Activated CD4-positive, alpha-beta T cell treated with anti-CD3 and anti-CD28 coated beads, Interleukin-2, amount 50 U/mL, for 1 hour (primary cell): ENCODE measurements at regions not wholly inside any gene's neighbourhood (a gene's known extent, or its start where the extent isn't known, plus 50 kb on each side); places are given as distances from the start of the nearest gene placed in this dataset.
"Not testable (repeated sequence)": the region's sequence is repeated elsewhere in the genome, so short reads cannot be mapped to it uniquely, and the experiment has no call there.

Experiments
- DNase-seq: peaks from one replicate; pipeline ENCODE4 v3.0.0-alpha.2; 2020

DNA sequence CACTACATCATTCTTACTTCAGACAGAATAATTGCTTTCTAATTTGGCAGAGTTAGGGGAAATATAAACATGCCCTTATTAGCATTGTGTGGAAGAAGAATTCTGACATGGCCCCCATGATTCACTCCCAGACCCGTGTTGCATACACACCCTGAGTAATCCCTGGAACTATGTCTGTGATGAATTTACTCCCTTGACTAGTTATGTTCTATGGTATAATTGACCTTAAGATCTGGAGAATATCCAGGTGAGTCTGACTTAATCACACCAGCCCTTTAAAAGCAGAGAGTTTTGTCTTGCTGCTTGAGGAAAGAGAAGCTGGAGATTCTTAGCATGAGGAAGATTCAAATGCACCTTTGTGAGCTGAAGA lies 262.9 kb downstream of the SOX4 start:
- no peak for DNase-seq

GRCh38 chr6:21856844-21857243 lies 263.3 kb downstream of the SOX4 start:
- DNase-seq, result no peak

GRCh38 chr6:21858076-21858475 lies 264.5 kb downstream of the SOX4 start:
- no peak for DNase-seq

- DNase-seq, result no peak
These were observed 265.7 kb downstream of the SOX4 start for GRCh38 chr6:21859193-21859735.

- DNase-seq, result no peak
These were observed 268.4 kb downstream of the SOX4 start for GRCh38 chr6:21861942-21862341.

GRCh38 chr6:21864206-21864605 lies 270.7 kb downstream of the SOX4 start:
- DNase-seq, result no peak

DNA sequence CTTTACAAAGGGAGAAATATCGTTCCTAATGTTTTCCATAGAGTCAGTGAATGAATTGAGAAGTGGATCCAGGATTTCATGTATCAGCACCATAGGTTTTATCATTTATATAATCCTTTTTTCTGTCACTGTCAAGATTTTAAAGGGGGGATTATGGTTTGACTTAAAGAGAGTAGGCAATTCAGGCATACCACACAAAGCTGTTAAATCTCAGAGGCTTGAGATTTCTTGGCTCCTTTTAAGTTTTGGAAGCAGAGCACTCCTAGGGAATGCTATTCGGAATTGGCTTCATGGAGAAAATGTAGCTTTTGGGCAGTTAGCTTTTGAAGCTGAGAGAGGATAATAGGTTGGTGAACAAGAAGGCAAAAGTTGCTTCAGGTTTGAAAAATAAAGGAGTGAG lies 274.7 kb downstream of the SOX4 start:
- no peak for DNase-seq

DNA sequence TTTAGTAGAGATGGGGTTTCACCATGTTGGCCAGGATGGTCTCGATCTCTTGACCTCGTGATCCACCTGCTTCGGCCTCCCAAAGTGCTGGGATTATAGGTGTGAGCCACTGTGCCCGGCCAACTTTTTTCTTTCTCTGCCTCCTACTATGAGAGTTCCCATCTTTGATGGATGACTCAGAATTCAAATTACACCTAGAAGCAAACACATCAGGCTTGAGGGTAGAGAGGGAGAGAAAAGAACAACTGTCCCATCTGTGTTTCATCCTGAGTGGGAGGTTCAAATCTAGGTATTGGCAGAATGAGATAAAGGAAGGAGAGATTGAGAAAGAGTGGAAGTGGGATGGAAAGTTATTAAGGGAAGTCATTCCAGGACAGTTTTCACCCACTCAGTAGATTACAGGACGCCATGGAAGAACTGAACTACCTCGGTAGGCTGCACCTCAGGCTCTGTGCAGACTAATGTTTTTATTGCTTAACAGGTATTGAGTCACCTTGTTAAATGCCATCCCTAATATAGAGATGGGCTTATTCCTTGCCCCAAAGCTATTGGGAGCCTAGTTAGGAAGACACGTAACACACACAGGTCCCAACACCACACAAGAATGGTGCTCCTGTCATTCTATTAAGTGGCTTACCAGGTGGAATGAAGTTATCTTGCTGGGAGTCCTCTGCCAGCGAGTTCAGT lies 275.7 kb downstream of the SOX4 start:
- DNase-seq, result no peak

- no peak for DNase-seq
These were observed 276.7 kb downstream of the SOX4 start for GRCh38 chr6:21870076-21870730.

- DNase-seq, result no peak
These were observed 278.3 kb downstream of the SOX4 start for GRCh38 chr6:21871831-21872230.

DNA sequence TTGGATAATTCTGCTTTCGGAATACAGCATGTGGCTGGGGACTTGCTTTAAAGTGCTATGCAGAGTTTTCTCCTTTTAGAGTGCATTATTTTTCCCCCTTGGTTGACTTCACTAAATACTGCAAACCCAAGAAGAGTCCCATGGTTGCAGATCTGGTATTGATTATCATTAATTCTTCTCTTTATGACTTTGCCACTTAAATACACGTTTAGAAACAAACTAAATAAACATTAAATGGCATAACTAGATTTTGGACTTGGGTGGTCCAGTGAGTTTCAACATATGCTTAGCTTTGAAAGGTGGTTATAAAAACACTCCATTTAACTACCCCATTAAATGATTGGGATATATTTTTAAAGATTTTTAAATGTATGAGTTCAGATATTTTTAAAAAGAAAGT lies 279.2 kb downstream of the SOX4 start:
- DNase-seq, result no peak

- DNase-seq, result no peak
These were observed 280.0 kb downstream of the SOX4 start for GRCh38 chr6:21873562-21873961.

DNA sequence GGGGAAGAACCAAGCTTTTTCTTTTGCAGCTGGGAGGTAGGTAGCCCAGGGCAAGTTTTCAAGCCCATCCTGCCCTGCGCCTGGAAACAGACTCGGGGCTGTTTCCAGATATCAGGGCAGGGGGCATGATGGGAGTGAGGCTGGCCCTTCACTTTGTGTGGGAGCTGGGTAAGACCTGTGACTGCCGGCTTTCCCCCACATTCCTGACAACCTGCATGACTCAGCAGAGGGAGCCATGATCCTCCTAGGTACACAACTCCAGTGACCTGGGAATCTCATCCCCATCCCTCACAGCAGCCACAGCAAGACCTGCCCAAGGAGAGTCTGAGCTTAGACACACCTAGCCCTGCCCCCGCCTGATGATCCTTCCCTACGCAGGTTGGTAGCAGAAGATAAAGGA lies 280.8 kb downstream of the SOX4 start:
- DNase-seq, result no peak

DNA sequence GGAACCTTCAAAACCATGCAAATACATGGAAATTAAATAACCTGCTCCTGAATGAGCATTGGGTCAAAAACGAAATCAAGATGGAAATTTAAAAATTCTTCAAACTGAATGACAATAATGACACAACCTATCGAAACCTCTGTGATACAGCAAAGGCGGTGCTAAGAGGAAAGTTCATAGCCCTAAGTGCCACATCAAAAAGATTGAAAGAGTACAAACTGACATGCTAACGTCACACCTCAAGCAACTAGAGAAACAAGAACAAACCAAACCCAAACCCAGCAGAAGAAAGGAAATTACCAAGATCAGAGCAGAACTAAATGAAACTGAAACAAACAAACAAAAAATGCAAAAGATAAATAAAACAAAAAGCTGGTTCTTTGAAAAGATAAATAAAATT lies 283.5 kb downstream of the SOX4 start:
- not testable (repeated sequence) for DNase-seq

DNA sequence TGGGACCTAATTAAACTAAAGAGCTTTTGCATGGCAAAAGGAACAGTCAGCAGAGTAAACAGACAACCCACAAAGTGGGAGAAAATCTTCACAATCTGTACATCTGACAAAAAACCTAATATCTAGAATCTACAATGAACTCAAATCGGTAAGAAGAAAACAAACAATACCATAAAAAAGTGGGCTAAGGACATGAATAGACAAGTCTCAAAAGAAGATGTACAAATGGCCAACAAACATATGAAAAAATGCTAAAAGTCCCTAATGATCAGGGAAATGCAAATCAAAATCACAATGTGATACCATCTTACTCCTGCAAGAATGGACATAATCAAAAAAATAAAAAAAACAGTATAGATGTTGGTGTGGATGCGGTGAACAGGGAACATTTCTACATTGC lies 286.7 kb downstream of the SOX4 start:
- DNase-seq, result not testable (repeated sequence)

DNA sequence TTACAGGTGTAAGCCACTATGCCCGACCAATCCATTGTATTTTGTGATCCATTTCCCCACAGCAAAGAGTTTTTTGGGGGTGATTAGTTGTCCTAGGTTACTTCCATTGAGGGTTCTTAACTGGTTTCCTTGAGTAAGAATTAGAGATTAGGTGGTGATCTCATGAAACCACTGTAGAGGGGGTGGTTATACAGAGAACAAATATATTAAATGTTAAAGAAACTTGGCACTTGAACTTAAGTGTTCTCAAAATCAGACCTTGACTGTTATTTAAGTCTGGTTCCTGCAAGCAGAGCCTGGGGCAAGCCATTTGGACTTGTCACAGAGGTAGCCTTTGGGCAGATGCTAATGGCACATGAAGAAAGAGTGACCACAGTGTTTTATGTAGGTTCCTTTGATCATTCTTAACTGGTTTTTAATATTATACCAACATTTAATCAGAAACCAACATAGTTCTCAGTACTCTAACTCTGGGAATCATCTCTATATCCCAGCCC lies 288.5 kb downstream of the SOX4 start:
- DNase-seq, result no peak

DNA sequence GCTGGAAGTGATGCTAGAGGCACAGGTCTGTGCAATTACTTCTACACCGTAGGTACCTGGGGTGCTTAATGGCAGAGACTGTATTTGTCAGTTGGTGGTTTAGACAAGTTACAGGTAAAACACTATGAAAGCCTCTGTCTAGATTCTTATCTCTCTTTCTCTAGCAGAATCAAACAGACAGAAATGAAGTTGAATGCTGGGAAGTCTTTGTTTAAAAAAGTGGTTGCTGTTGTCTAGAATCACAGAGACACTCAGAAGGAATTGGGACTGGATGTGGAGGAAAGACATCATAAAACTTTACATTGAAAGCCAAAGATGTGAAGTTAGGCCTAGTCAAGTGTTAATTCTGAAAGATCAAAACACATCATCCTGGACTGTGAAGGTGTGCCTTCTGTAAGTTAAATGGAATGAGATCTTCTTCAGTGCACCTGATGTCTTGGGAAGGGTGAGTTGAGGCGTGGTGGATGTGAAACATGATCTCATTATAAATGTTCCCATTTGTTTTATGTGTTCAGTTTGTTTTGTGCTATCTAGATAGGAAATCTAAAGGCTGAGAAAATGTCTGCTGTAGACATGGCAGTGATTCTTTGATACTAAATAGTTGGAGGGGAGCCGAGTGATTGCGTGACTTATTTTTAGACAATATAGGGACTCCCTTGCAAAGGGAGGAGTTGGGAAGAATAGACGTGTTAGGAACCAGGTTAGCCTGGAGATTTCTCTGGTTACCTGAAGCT lies 290.2 kb downstream of the SOX4 start:
- DNase-seq, result no peak

- no peak for DNase-seq
These were observed 291.6 kb downstream of the SOX4 start for GRCh38 chr6:21885111-21885510.

DNA sequence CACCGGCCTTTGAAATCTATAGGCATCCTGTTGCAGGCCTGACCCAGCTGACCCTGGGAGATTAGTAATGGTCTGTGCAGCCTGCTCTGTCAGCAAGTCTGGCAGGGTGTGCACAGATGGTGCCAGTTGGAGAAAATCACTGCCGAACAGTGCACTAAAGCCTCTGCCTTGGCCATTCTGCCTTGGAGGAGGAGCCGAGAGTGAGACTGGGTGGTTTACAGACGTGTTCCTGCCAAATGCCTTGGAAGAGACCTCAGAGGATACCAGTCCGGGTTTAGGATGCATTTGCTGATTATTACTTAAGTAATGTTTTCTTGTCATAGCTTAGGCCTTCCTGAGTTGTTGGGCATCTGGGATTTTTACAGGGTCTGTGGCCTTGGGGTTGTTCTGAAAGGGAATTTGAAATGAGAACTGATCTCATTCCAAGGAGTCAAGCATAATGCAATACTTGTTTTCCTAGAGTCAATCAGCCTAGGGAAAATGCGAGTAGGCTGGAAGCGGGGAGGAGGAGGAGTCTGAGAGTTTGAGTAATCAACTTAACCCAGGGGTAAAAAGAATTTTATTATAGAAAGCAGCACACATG lies 292.1 kb downstream of the SOX4 start:
- DNase-seq, result no peak

GRCh38 chr6:21886542-21887151 lies 293.1 kb downstream of the SOX4 start:
- DNase-seq, result no peak

DNA sequence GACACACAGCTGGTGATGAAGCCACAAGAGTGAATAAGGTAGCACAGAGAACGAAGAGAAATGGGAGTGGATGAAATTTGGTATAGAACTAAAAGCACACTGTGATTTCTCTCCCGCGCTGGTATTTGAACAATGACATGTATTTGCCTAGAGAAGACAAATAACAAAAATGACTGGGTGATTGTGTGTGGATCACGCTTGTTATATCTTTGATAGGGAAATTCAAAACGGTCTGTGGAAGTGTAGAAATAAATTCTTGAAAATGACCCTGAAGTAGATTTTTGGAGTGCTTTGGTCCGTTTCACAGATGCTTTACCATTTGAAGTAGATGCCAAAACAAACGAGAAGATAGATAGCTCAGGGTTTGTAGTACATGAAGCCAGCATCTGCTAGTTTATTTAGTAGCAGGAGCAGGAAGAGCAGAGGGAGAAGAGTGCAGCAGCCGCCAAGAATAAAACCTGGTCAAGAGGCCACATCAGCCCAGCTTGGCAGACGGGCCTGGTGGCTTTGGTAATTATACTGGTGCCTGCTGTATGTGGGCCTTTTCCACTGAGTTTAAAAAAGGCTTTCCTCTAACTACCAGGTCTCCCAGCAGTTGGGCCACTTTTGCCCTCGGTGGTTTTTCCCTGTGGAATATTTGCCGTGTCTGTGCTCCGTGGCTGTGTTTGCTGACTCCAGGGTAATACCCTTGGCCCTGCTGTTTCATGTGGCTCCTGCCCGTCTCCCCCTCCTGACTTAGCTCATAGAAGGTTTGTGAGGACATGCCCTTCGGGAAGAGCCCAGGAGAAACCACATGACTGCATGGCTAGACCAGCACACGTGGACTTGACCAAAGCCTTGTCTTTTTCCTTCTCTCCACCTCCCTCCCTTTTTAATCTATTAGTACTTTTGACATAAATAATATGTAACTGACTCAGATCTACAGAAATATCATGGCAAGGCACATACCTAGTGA lies 294.0 kb downstream of the SOX4 start:
- DNase-seq, result no peak

DNA sequence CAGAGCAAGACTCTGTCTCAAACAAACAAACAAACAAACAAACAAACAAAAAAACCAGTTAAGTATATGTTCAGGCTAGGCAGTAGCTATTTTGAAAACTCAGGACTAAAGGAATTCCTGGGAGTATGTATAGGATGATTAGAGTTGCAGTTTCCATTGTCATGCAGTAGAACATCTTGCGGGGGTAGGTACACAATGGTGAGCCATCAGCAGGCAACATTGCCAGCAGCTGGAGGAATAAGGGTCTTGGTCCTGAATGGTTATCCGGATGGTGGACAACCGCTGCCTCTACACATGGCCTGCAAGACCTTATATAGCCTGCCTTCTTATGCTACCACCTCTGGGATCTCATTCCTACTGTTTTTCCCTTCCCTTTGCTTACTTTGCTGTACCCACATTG lies 297.5 kb downstream of the SOX4 start:
- no peak for DNase-seq
